Vagina (tissue), 2 donors: ENCODE measurements at regions not wholly inside any gene's neighbourhood (a gene's known extent, or its start where the extent isn't known, plus 50 kb on each side); places are given as distances from the start of the nearest gene placed in this dataset.

Experiments
- DNase-seq, 2 donors: peaks; one replicate each; pipeline ENCODE4 v3.0.0-alpha.2; 2017; ENCODE audit errors: extremely low spot score in 2 of 2
- H3K27ac ChIP-seq: fragments of 200-600 bp; sonication (generic); one replicate; pipeline ENCODE4 v1.5.1; 2019
- H3K27me3 ChIP-seq: fragments of 200-600 bp; sonication (generic); one replicate; pipeline ENCODE4 v1.5.1; 2019
- H3K36me3 ChIP-seq, 2 donors: fragments of 200-600 bp; sonication (generic); one replicate each; pipeline ENCODE4 v1.5.1; 2017 to 2019
- H3K4me1 ChIP-seq: fragments of 200-600 bp; sonication (generic); one replicate; pipeline ENCODE4 v1.5.1; 2019
- H3K4me3 ChIP-seq, 2 donors: fragments of 200-600 bp; sonication (generic); 1 replicate in 1 of 2; 2 replicates in 1 of 2; pipeline ENCODE4 v1.5.1; 2016 to 2019
- H3K9me3 ChIP-seq: fragments of 200-600 bp; sonication (generic); one replicate; pipeline ENCODE4 v1.5.1; 2019
- POLR2A ChIP-seq, 2 donors: fragments of 450-650 bp; IDR thresholded peaks; one replicate each; pipeline ENCODE4 v1.6.1; 2017; ENCODE audit warnings: antibody characterized with exemption in 2 of 2, mild to moderate bottlenecking in 2 of 2, moderate library complexity in 2 of 2
- POLR2AphosphoS5 ChIP-seq, 2 donors: sonication (generic); formaldehyde crosslinking; IDR thresholded peaks; one replicate each; pipeline ENCODE4 v1.9.0; 2017; ENCODE audit warnings: antibody characterized with exemption in 2 of 2, mild to moderate bottlenecking in 2 of 2, low read depth in 1 of 2; ENCODE audit not compliant: insufficient read depth in 1 of 2
- intact Hi-C: fragments of 100-400 bp; cut with DNase I; formaldehyde crosslinking; loops from one replicate; pipeline ENCODE4 v1.15.1; 2023
- TF ChIP-seq, protein P1 (sequence below), 3 experiments: fragments of 450-650 bp in 2 of 3; fragments of 200-600 bp in 1 of 3; sonication (generic) in 1 of 3; IDR thresholded peaks; one replicate each; pipeline ENCODE4 v1.5.1; 2017 to 2019; ENCODE audit warnings: antibody characterized with exemption in 3 of 3, mild to moderate bottlenecking in 2 of 3, moderate library complexity in 2 of 3

DNA sequence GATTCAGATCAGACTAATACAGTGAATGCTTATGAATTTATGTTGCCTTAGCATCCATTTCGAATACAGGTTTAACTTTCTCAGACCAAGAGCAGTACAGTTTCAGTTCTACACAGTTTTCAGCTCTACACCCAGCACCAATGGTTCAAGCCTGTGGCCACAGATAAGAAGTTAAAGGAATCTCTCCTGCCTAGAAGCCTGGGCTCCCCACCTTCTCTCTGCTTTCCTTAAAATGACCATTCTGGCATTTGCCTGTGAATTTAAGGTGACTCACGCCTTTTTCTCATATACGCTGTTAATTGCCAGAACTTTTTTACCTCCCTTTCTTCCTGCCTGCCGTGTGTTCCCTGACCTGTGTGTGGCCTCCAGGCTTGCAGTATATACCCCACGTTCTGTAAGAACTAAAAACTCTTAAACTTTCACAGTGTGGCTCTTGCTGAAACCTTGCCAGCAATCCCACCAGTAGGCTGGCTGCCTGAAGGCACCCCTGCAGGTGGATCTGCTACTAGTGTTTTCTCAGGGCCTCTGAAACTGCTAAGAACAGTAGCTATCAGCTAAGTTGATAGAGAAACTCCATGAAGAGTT is 692.8 kb upstream of the CDH18 start:
- Histone ChIP-seq H3K9me3 (no peaks in the 10 kb centered on the region), H3K4me1 (no peaks in the 10 kb centered on the region), H3K27ac (no peak overlapping the region), H3K36me3 (no peaks in the 10 kb centered on the region), H3K4me3 (no peak overlapping the region), H3K27me3 (no peaks in the 10 kb centered on the region)
- no peak for DNase-seq
- intact Hi-C loops = no loop called here
- no peak for TF ChIP-seq POLR2AphosphoS5 (IDR thresholded peaks at IDR 0.05; ENCODE audit: insufficient read depth in 1 of 2, low read depth in 1 of 2)
- TF ChIP-seq, protein P1, sequence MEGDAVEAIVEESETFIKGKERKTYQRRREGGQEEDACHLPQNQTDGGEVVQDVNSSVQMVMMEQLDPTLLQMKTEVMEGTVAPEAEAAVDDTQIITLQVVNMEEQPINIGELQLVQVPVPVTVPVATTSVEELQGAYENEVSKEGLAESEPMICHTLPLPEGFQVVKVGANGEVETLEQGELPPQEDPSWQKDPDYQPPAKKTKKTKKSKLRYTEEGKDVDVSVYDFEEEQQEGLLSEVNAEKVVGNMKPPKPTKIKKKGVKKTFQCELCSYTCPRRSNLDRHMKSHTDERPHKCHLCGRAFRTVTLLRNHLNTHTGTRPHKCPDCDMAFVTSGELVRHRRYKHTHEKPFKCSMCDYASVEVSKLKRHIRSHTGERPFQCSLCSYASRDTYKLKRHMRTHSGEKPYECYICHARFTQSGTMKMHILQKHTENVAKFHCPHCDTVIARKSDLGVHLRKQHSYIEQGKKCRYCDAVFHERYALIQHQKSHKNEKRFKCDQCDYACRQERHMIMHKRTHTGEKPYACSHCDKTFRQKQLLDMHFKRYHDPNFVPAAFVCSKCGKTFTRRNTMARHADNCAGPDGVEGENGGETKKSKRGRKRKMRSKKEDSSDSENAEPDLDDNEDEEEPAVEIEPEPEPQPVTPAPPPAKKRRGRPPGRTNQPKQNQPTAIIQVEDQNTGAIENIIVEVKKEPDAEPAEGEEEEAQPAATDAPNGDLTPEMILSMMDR (IDR thresholded peaks at IDR 0.05) = no peak
- no peak for TF ChIP-seq POLR2A (IDR thresholded peaks at IDR 0.05)

DNA sequence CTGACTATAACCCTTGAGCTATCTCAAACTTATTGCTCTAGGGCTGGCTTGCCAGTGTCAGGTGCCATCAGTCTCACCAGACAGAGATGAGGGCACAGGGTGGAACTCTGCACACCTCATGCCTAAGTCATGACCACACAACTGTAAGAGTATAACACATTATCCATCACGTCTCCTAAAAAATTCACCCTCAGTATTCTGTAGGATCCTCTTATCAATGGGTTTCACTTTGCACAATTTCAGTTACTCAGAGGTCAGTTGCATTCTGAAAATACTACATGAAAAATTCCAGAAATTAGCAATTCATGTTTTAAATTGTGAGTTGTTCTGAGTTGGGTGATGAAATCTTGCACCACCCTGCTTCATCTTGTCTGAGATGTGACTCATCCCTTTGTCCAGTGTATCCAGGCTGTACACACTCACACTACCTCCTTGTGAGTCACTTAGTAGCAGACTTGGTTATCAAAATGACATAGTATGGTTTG is 690.9 kb upstream of the CDH18 start:
- no peaks in the 10 kb centered on the region for H3K4me1 ChIP-seq
- TF ChIP-seq POLR2A (IDR thresholded peaks at IDR 0.05) = no peak
- TF ChIP-seq, protein P1 (IDR thresholded peaks at IDR 0.05) = no peak
- TF ChIP-seq POLR2AphosphoS5 (IDR thresholded peaks at IDR 0.05; ENCODE audit: insufficient read depth in 1 of 2, low read depth in 1 of 2) = no peak
- H3K9me3 ChIP-seq = no peaks in the 10 kb centered on the region
- no peak overlapping the region for H3K27ac ChIP-seq
- DNase-seq = no peak
- no peaks in the 10 kb centered on the region for H3K27me3 ChIP-seq
- intact Hi-C loops = no loop called here
- H3K4me3 ChIP-seq = no peak overlapping the region
- H3K36me3 ChIP-seq = no peaks in the 10 kb centered on the region

DNA sequence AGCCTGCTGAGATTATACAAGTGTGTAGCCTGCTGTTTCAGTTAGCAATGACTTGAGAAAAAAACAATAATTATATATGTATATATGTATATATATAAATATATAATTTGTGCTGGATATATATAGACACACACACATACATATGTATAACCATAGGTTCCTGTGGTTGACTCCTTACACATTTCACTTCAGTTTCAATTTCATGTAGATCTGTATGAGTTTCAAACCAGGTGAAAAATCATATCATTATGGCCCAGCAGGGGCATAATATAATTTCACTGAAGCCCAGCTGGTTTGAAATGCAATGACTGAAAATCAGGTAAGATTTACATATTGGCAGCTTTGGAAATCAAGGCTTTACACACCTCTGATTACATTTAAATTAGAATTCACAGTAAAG is 690.4 kb upstream of the CDH18 start:
- DNase-seq = no peak
- TF ChIP-seq, protein P1 (IDR thresholded peaks at IDR 0.05) = no peak
- no peak for TF ChIP-seq POLR2AphosphoS5 (IDR thresholded peaks at IDR 0.05; ENCODE audit: insufficient read depth in 1 of 2, low read depth in 1 of 2)
- no peak for TF ChIP-seq POLR2A (IDR thresholded peaks at IDR 0.05)

GRCh38 chr5:20660588-20660987 is 672.6 kb upstream of the CDH18 start:
- no peak overlapping the region for H3K27ac ChIP-seq
- H3K27me3 ChIP-seq = no peaks in the 10 kb centered on the region
- H3K4me3 ChIP-seq = no peak overlapping the region
- intact Hi-C loops = no loop called here
- no peak for DNase-seq
- no peaks in the 10 kb centered on the region for H3K9me3 ChIP-seq
- H3K4me1 ChIP-seq = no peaks in the 10 kb centered on the region
- TF ChIP-seq POLR2AphosphoS5 (IDR thresholded peaks at IDR 0.05; ENCODE audit: insufficient read depth in 1 of 2, low read depth in 1 of 2) (no peak), POLR2A (IDR thresholded peaks at IDR 0.05) (no peak)
- TF ChIP-seq, protein P1 (IDR thresholded peaks at IDR 0.05) = no peak
- no peaks in the 10 kb centered on the region for H3K36me3 ChIP-seq

More for the DNA sequence above, 690.4 kb upstream of the CDH18 start:
- no peak overlapping the region for H3K27ac ChIP-seq
- no peaks in the 10 kb centered on the region for H3K27me3 ChIP-seq
- no peaks in the 10 kb centered on the region for H3K36me3 ChIP-seq
- intact Hi-C loops = no loop called here
- H3K4me1 ChIP-seq = no peaks in the 10 kb centered on the region
- no peaks in the 10 kb centered on the region for H3K9me3 ChIP-seq
- H3K4me3 ChIP-seq = no peak overlapping the region

GRCh38 chr5:20656262-20656661 is 668.3 kb upstream of the CDH18 start:
- intact Hi-C loops = no loop called here
- H3K4me3 ChIP-seq = no peak overlapping the region
- H3K9me3 ChIP-seq = no peaks in the 10 kb centered on the region
- H3K4me1 ChIP-seq = no peaks in the 10 kb centered on the region
- no peaks in the 10 kb centered on the region for H3K27me3 ChIP-seq
- no peak for DNase-seq
- TF ChIP-seq POLR2A (IDR thresholded peaks at IDR 0.05) (no peak), POLR2AphosphoS5 (IDR thresholded peaks at IDR 0.05; ENCODE audit: insufficient read depth in 1 of 2, low read depth in 1 of 2) (no peak)
- TF ChIP-seq, protein P1 (IDR thresholded peaks at IDR 0.05) = no peak
- H3K27ac ChIP-seq = no peak overlapping the region
- H3K36me3 ChIP-seq = no peaks in the 10 kb centered on the region
